ENCODE measurements at regions not wholly inside any gene's neighbourhood (a gene's known extent, or its start where the extent isn't known, plus 50 kb on each side); places are given as distances from the start of the nearest gene placed in this dataset.

DNA sequence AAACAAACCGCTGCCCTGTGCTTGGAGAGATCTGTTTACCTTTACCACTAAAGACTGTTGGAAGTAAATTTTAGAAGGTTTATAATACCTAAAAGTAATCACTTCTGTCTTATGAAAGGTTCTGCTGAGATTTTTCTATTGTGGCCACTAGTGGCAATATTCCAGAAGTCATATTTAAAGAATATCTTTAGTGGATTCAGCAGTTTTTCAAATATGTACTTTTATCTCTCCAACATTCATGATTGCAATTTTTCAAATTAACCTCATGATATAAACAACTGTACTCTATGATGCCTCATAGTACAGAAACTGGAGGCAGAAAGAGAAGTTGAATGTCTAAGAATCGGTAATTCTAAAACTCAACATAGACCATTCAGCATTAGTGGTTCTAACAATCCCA lies 53.2 kb upstream of the USPL1 start:
- no peak overlapping the region for H3K9ac ChIP-seq (ENCODE audit: low read length)
- H3K79me2 ChIP-seq (ENCODE audit: insufficient read depth, low read length), result no peaks in the 10 kb centered on the region
- H3K9me3 ChIP-seq (ENCODE audit: low read length), result no peaks in the 10 kb centered on the region
- H3K4me3 ChIP-seq (ENCODE audit: low read depth, low read length, poor library complexity, severe bottlenecking), result no peak overlapping the region
- H3K9me2 ChIP-seq (ENCODE audit: low read depth, low read length), result no peaks in the 10 kb centered on the region
- no peak for TF ChIP-seq EZH2 (IDR thresholded peaks at IDR 0.05; ENCODE audit: borderline replicate concordance, low read length)
- TF ChIP-seq, protein P1, sequence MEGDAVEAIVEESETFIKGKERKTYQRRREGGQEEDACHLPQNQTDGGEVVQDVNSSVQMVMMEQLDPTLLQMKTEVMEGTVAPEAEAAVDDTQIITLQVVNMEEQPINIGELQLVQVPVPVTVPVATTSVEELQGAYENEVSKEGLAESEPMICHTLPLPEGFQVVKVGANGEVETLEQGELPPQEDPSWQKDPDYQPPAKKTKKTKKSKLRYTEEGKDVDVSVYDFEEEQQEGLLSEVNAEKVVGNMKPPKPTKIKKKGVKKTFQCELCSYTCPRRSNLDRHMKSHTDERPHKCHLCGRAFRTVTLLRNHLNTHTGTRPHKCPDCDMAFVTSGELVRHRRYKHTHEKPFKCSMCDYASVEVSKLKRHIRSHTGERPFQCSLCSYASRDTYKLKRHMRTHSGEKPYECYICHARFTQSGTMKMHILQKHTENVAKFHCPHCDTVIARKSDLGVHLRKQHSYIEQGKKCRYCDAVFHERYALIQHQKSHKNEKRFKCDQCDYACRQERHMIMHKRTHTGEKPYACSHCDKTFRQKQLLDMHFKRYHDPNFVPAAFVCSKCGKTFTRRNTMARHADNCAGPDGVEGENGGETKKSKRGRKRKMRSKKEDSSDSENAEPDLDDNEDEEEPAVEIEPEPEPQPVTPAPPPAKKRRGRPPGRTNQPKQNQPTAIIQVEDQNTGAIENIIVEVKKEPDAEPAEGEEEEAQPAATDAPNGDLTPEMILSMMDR (IDR thresholded peaks at IDR 0.05; ENCODE audit: low read length), result no peak
- no peaks in the 10 kb centered on the region for H3K36me3 ChIP-seq (ENCODE audit: insufficient read depth, low read length)
- H3K27me3 ChIP-seq (ENCODE audit: insufficient read depth, low read length), result no peaks in the 10 kb centered on the region
- H4K20me1 ChIP-seq (ENCODE audit: insufficient read depth, low read length), result no peaks in the 10 kb centered on the region
- H2AFZ ChIP-seq (ENCODE audit: low read length), result no peak overlapping the region
- no peak overlapping the region for H3K4me2 ChIP-seq (ENCODE audit: low read length)
- peaks cover 9% of the 10 kb centered on the region for H3K4me1 ChIP-seq (ENCODE audit: insufficient read depth, low read length, severe bottlenecking)
- H3F3A ChIP-seq (ENCODE audit: insufficient read depth, low read length), result no peaks in the 10 kb centered on the region
- no peak overlapping the region for H3K27ac ChIP-seq (ENCODE audit: low read depth, low read length, poor library complexity, severe bottlenecking)

DNA sequence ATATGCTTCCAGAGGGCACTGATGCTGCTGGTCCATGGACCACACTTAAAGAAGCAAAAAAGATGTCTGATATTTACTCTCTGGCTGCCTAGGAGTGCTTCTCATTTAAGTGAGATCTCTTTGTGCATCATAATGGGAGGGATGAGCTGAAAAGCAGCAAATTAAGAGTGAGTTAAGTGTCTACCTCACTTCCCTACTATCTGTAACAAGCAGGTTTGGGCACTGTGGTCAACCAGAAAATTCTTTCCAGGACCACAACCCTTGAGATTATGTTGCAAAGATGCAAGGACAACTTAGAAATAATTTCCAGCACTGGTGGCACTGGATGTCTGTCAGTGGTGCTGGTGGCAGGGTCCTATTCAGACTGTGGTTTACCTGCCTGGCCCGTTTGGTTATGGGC lies 52.1 kb upstream of the USPL1 start:
- no peak for TF ChIP-seq EZH2 (IDR thresholded peaks at IDR 0.05; ENCODE audit: borderline replicate concordance, low read length)
- TF ChIP-seq, protein P1 (IDR thresholded peaks at IDR 0.05; ENCODE audit: low read length), result no peak
- peaks cover 9% of the 10 kb centered on the region for H3K4me1 ChIP-seq (ENCODE audit: insufficient read depth, low read length, severe bottlenecking)
- no peaks in the 10 kb centered on the region for H4K20me1 ChIP-seq (ENCODE audit: insufficient read depth, low read length)
- no peaks in the 10 kb centered on the region for H3K9me3 ChIP-seq (ENCODE audit: low read length)
- H3F3A ChIP-seq (ENCODE audit: insufficient read depth, low read length), result no peaks in the 10 kb centered on the region
- no peaks in the 10 kb centered on the region for H3K36me3 ChIP-seq (ENCODE audit: insufficient read depth, low read length)
- no peaks in the 10 kb centered on the region for H3K9me2 ChIP-seq (ENCODE audit: low read depth, low read length)
- H3K79me2 ChIP-seq (ENCODE audit: insufficient read depth, low read length), result no peaks in the 10 kb centered on the region
- no peaks in the 10 kb centered on the region for H3K27me3 ChIP-seq (ENCODE audit: insufficient read depth, low read length)
- no peak overlapping the region for H3K4me3 ChIP-seq (ENCODE audit: low read depth, low read length, poor library complexity, severe bottlenecking)
- no peak overlapping the region for H3K9ac ChIP-seq (ENCODE audit: low read length)
- H2AFZ ChIP-seq (ENCODE audit: low read length), result no peak overlapping the region
- H3K27ac ChIP-seq (ENCODE audit: low read depth, low read length, poor library complexity, severe bottlenecking), result no peak overlapping the region
- no peak overlapping the region for H3K4me2 ChIP-seq (ENCODE audit: low read length)

DNA sequence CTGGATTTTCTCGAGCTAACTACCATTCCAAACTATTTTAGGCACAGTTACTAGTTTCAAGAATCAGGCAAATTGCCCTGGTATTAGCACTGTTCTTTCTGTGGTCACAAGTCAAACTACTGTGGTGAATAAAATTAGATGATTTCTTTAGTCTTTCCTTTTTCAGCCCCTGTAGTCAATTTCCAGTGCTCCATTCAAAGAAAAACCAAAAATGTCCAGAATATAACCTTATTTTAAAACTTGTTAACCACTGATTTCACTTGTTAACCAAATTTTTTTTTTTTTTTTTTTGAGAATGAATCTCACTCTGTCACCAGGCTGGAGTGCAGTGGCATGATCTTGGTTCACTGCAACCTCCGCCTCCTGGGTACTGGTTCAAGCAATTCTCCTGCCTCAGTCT lies 50.6 kb upstream of the USPL1 start:
- Histone ChIP-seq H3K4me2 (ENCODE audit: low read length) (no peak overlapping the region), H3K9me3 (ENCODE audit: low read length) (no peaks in the 10 kb centered on the region), H3K4me1 (ENCODE audit: insufficient read depth, low read length, severe bottlenecking) (peaks cover 13% of the 10 kb centered on the region), H3F3A (ENCODE audit: insufficient read depth, low read length) (no peaks in the 10 kb centered on the region), H3K4me3 (ENCODE audit: low read depth, low read length, poor library complexity, severe bottlenecking) (no peak overlapping the region), H4K20me1 (ENCODE audit: insufficient read depth, low read length) (no peaks in the 10 kb centered on the region), H3K36me3 (ENCODE audit: insufficient read depth, low read length) (no peaks in the 10 kb centered on the region), H3K79me2 (ENCODE audit: insufficient read depth, low read length) (no peaks in the 10 kb centered on the region), H3K9ac (ENCODE audit: low read length) (no peak overlapping the region), H3K27me3 (ENCODE audit: insufficient read depth, low read length) (no peaks in the 10 kb centered on the region), H3K9me2 (ENCODE audit: low read depth, low read length) (no peaks in the 10 kb centered on the region), H3K27ac (ENCODE audit: low read depth, low read length, poor library complexity, severe bottlenecking) (no peak overlapping the region), H2AFZ (ENCODE audit: low read length) (no peak overlapping the region)
- no peak for TF ChIP-seq EZH2 (IDR thresholded peaks at IDR 0.05; ENCODE audit: borderline replicate concordance, low read length)
- TF ChIP-seq, protein P1 (IDR thresholded peaks at IDR 0.05; ENCODE audit: low read length), result no peak

Measured in OCI-LY1 (cell line).